GM18498 (cell line): ENCODE measurements at regions not wholly inside any gene's neighbourhood (a gene's known extent, or its start where the extent isn't known, plus 50 kb on each side); places are given as distances from the start of the nearest gene placed in this dataset.
"Not testable (repeated sequence)": the region's sequence is repeated elsewhere in the genome, so short reads cannot be mapped to it uniquely, and the experiment has no call there.

ENCODE experiments used
- ATAC-seq: cut with Tn5 transposase; IDR thresholded peaks from one replicate; pipeline ENCODE4 v1.9.1; 2021; ENCODE audit warnings: mild to moderate bottlenecking, moderate library complexity; ENCODE audit not compliant: unreplicated experiment

GRCh38 chr12:127038761-127039160, 1228.2 kb upstream of the TMEM132C start:
- no peak for ATAC-seq

- ATAC-seq: peak; percentile 91
Measured at GRCh38 chr12:127041985-127042625, 1224.9 kb upstream of the TMEM132C start.

- ATAC-seq: no peak
Measured at GRCh38 chr12:127043731-127044130, 1223.2 kb upstream of the TMEM132C start.

- ATAC-seq: no peak
Measured at GRCh38 chr12:127044836-127045235, 1222.1 kb upstream of the TMEM132C start.

GRCh38 chr12:127046467-127046866, 1220.5 kb upstream of the TMEM132C start:
- no peak for ATAC-seq

GRCh38 chr12:127048057-127048456, 1218.9 kb upstream of the TMEM132C start:
- no peak for ATAC-seq

- not testable (repeated sequence) for ATAC-seq
Measured at GRCh38 chr12:127048525-127048924, 1218.4 kb upstream of the TMEM132C start.

- ATAC-seq: no peak
Measured at GRCh38 chr12:127051139-127051538, 1215.8 kb upstream of the TMEM132C start.

- no peak for ATAC-seq
Measured at GRCh38 chr12:127052511-127053232, 1214.3 kb upstream of the TMEM132C start.

GRCh38 chr12:127054531-127054930, 1212.4 kb upstream of the TMEM132C start:
- no peak for ATAC-seq

GRCh38 chr12:127060310-127060847, 1206.6 kb upstream of the TMEM132C start:
- ATAC-seq: no peak

GRCh38 chr12:127060933-127061332, 1206.0 kb upstream of the TMEM132C start:
- ATAC-seq: no peak

GRCh38 chr12:127063339-127064072, 1203.5 kb upstream of the TMEM132C start:
- ATAC-seq: no peak

GRCh38 chr12:127064207-127064606, 1202.8 kb upstream of the TMEM132C start:
- ATAC-seq: no peak

GRCh38 chr12:127065595-127065994, 1201.4 kb upstream of the TMEM132C start:
- ATAC-seq: no peak

GRCh38 chr12:127070515-127071157, 1196.3 kb upstream of the TMEM132C start:
- no peak for ATAC-seq

- ATAC-seq: no peak
Measured at GRCh38 chr12:127074161-127074560, 1192.8 kb upstream of the TMEM132C start.

GRCh38 chr12:127075981-127076380, 1191.0 kb upstream of the TMEM132C start:
- no peak for ATAC-seq

- ATAC-seq: no peak
Measured at GRCh38 chr12:127077262-127078045, 1189.5 kb upstream of the TMEM132C start.
